ENCODE measurements at regions not wholly inside any gene's neighbourhood (a gene's known extent, or its start where the extent isn't known, plus 50 kb on each side); places are given as distances from the start of the nearest gene placed in this dataset.

DNA sequence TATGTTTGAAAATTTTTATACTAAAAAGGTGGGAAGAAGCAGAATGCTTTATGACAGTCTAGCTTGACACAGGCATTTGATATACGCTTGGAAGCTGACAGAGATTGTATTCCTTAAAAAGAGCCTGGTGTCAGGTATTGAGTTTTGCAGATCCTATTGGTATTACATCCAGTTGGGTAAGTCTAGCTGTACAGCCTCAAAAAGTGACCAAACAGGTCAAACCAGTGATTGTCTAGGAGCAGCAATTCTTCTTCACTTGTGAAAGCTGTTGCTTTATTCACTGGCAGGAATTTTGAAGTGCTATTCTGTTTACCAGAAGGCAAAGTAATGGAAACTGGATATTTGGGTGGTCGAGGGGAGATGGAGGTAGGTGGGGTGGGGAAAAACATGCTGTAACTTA is 77.5 kb downstream of the UCHL1 start (continued):
- TF ChIP-seq, protein P1, sequence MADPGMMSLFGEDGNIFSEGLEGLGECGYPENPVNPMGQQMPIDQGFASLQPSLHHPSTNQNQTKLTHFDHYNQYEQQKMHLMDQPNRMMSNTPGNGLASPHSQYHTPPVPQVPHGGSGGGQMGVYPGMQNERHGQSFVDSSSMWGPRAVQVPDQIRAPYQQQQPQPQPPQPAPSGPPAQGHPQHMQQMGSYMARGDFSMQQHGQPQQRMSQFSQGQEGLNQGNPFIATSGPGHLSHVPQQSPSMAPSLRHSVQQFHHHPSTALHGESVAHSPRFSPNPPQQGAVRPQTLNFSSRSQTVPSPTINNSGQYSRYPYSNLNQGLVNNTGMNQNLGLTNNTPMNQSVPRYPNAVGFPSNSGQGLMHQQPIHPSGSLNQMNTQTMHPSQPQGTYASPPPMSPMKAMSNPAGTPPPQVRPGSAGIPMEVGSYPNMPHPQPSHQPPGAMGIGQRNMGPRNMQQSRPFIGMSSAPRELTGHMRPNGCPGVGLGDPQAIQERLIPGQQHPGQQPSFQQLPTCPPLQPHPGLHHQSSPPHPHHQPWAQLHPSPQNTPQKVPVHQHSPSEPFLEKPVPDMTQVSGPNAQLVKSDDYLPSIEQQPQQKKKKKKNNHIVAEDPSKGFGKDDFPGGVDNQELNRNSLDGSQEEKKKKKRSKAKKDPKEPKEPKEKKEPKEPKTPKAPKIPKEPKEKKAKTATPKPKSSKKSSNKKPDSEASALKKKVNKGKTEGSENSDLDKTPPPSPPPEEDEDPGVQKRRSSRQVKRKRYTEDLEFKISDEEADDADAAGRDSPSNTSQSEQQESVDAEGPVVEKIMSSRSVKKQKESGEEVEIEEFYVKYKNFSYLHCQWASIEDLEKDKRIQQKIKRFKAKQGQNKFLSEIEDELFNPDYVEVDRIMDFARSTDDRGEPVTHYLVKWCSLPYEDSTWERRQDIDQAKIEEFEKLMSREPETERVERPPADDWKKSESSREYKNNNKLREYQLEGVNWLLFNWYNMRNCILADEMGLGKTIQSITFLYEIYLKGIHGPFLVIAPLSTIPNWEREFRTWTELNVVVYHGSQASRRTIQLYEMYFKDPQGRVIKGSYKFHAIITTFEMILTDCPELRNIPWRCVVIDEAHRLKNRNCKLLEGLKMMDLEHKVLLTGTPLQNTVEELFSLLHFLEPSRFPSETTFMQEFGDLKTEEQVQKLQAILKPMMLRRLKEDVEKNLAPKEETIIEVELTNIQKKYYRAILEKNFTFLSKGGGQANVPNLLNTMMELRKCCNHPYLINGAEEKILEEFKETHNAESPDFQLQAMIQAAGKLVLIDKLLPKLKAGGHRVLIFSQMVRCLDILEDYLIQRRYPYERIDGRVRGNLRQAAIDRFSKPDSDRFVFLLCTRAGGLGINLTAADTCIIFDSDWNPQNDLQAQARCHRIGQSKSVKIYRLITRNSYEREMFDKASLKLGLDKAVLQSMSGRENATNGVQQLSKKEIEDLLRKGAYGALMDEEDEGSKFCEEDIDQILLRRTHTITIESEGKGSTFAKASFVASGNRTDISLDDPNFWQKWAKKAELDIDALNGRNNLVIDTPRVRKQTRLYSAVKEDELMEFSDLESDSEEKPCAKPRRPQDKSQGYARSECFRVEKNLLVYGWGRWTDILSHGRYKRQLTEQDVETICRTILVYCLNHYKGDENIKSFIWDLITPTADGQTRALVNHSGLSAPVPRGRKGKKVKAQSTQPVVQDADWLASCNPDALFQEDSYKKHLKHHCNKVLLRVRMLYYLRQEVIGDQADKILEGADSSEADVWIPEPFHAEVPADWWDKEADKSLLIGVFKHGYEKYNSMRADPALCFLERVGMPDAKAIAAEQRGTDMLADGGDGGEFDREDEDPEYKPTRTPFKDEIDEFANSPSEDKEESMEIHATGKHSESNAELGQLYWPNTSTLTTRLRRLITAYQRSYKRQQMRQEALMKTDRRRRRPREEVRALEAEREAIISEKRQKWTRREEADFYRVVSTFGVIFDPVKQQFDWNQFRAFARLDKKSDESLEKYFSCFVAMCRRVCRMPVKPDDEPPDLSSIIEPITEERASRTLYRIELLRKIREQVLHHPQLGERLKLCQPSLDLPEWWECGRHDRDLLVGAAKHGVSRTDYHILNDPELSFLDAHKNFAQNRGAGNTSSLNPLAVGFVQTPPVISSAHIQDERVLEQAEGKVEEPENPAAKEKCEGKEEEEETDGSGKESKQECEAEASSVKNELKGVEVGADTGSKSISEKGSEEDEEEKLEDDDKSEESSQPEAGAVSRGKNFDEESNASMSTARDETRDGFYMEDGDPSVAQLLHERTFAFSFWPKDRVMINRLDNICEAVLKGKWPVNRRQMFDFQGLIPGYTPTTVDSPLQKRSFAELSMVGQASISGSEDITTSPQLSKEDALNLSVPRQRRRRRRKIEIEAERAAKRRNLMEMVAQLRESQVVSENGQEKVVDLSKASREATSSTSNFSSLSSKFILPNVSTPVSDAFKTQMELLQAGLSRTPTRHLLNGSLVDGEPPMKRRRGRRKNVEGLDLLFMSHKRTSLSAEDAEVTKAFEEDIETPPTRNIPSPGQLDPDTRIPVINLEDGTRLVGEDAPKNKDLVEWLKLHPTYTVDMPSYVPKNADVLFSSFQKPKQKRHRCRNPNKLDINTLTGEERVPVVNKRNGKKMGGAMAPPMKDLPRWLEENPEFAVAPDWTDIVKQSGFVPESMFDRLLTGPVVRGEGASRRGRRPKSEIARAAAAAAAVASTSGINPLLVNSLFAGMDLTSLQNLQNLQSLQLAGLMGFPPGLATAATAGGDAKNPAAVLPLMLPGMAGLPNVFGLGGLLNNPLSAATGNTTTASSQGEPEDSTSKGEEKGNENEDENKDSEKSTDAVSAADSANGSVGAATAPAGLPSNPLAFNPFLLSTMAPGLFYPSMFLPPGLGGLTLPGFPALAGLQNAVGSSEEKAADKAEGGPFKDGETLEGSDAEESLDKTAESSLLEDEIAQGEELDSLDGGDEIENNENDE (IDR thresholded peaks at IDR 0.05; ENCODE audit: insufficient replicate concordance, low read length) = no peak
- no peak for TF ChIP-seq CEBPB (IDR thresholded peaks at IDR 0.05; ENCODE audit: low read depth, low read length)
- no peak for TF ChIP-seq EZH2 (IDR thresholded peaks at IDR 0.05; ENCODE audit: low read depth, low read length, severe bottlenecking)
- TF ChIP-seq SP4 (IDR thresholded peaks at IDR 0.05; ENCODE audit: low read length) = no peak
- no peak for TF ChIP-seq RNF2 (IDR thresholded peaks at IDR 0.05; ENCODE audit: borderline replicate concordance, low read depth, low read length, missing control alignments, poor library complexity, severe bottlenecking)
- no peak for TF ChIP-seq SP1 (IDR thresholded peaks at IDR 0.05; ENCODE audit: low read depth, low read length)
- no peak for TF ChIP-seq SAP30 (IDR thresholded peaks at IDR 0.05; ENCODE audit: insufficient read depth, insufficient replicate concordance, low read length)
- TF ChIP-seq MAFK (IDR thresholded peaks at IDR 0.05; ENCODE audit: low read depth, low read length) = no peak
